HG02642 (cell line): ENCODE measurements at regions not wholly inside any gene's neighbourhood (a gene's known extent, or its start where the extent isn't known, plus 50 kb on each side); places are given as distances from the start of the nearest gene placed in this dataset.
"Not testable (repeated sequence)": the region's sequence is repeated elsewhere in the genome, so short reads cannot be mapped to it uniquely, and the experiment has no call there.

ENCODE experiments used
- ATAC-seq: cut with Tn5 transposase; IDR thresholded peaks from one replicate; pipeline ENCODE4 v1.9.1; 2021; ENCODE audit warnings: mild to moderate bottlenecking; ENCODE audit not compliant: unreplicated experiment, poor library complexity

GRCh38 chr5:4571248-4571948, 568.7 kb upstream of the ADAMTS16 start:
- no peak for ATAC-seq

GRCh38 chr5:4572311-4573100, 567.6 kb upstream of the ADAMTS16 start:
- no peak for ATAC-seq

GRCh38 chr5:4575608-4576007, 564.5 kb upstream of the ADAMTS16 start:
- ATAC-seq = no peak

GRCh38 chr5:4576161-4576748, 563.9 kb upstream of the ADAMTS16 start:
- no peak for ATAC-seq

- ATAC-seq = no peak
These were observed 563.2 kb upstream of the ADAMTS16 start for GRCh38 chr5:4576908-4577307.

GRCh38 chr5:4579679-4580078, 560.5 kb upstream of the ADAMTS16 start:
- no peak for ATAC-seq

- no peak for ATAC-seq
These were observed 559.4 kb upstream of the ADAMTS16 start for GRCh38 chr5:4580772-4581171.

GRCh38 chr5:4581289-4581688, 558.8 kb upstream of the ADAMTS16 start:
- ATAC-seq = no peak

GRCh38 chr5:4584982-4585381, 555.1 kb upstream of the ADAMTS16 start:
- ATAC-seq = no peak

GRCh38 chr5:4613440-4613839, 526.7 kb upstream of the ADAMTS16 start:
- no peak for ATAC-seq

- ATAC-seq = no peak
These were observed 526.0 kb upstream of the ADAMTS16 start for GRCh38 chr5:4614088-4614487.

- ATAC-seq = not testable (repeated sequence)
These were observed 524.8 kb upstream of the ADAMTS16 start for GRCh38 chr5:4615369-4615768.

- ATAC-seq = no peak
These were observed 514.8 kb upstream of the ADAMTS16 start for GRCh38 chr5:4625206-4625896.

GRCh38 chr5:4627131-4627530, 513.0 kb upstream of the ADAMTS16 start:
- no peak for ATAC-seq

GRCh38 chr5:4627929-4628328, 512.2 kb upstream of the ADAMTS16 start:
- ATAC-seq = no peak

GRCh38 chr5:4628645-4629385, 511.3 kb upstream of the ADAMTS16 start:
- no peak for ATAC-seq

GRCh38 chr5:4630031-4630430, 510.1 kb upstream of the ADAMTS16 start:
- no peak for ATAC-seq

- no peak for ATAC-seq
These were observed 505.8 kb upstream of the ADAMTS16 start for GRCh38 chr5:4634342-4634741.

- ATAC-seq = no peak
These were observed 503.8 kb upstream of the ADAMTS16 start for GRCh38 chr5:4636378-4636777.

- no peak for ATAC-seq
These were observed 500.2 kb upstream of the ADAMTS16 start for GRCh38 chr5:4639946-4640345.
